ENCODE measurements at regions not wholly inside any gene's neighbourhood (a gene's known extent, or its start where the extent isn't known, plus 50 kb on each side); places are given as distances from the start of the nearest gene placed in this dataset.

DNA sequence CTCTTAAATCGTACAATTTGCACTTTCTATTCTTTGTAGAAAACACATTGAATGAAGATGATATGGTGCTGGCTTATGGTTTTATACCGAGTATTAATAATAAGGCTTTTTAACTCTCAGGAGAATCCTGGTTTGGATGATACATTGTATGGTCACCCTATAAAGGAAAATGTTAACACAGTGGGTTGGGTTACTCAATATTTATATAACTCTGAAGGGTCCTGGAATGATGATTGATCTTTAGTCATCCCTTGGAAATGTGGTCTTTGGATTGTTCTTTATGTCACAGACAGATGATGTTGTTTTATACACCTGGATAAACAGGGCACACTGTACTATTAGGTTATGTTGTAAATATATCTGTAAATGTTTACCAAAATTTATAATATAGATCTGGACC lies 496.2 kb upstream of the NDST4 start:
- TF ChIP-seq CTCF (IDR thresholded peaks at IDR 0.05): no peak
- no peak for TF ChIP-seq POLR2A (IDR thresholded peaks at IDR 0.05)
- TF ChIP-seq POLR2AphosphoS5 (IDR thresholded peaks at IDR 0.05; ENCODE audit: insufficient read depth in 1 of 2, low read depth in 1 of 2): no peak

Data from vagina (tissue), 2 donors.